Activated CD4-positive, alpha-beta memory T cell treated with anti-CD3 and anti-CD28 coated beads, Interleukin-2, amount 10 ng/mL, durations not matched to agents 7 days and 5 days (primary cell): ENCODE measurements at regions not wholly inside any gene's neighbourhood (a gene's known extent, or its start where the extent isn't known, plus 50 kb on each side); places are given as distances from the start of the nearest gene placed in this dataset.

Source experiments
- CTCF ChIA-PET: fragments of 350-600 bp; sonication (Branson Sonifier 250); formaldehyde crosslinking; loops from one replicate; lab custom pipeline; 2021; ENCODE audit warnings: antibody characterized with exemption, inconsistent platforms; lab: Charles Lee
- POLR2A ChIA-PET: fragments of 350-600 bp; sonication (Branson Sonifier 250); formaldehyde crosslinking; loops from one replicate; lab custom pipeline; 2021; ENCODE audit warnings: antibody characterized with exemption; lab: Charles Lee
- DNase-seq: peaks from one replicate; pipeline ENCODE4 v3.0.0-alpha.2; 2020
- H3K27ac Mint-ChIP-seq: one replicate; pipeline ENCODE4 v1.8.0; 2021; ENCODE audit warnings: mild to moderate bottlenecking, mixed read lengths
- H3K27me3 Mint-ChIP-seq: one replicate; pipeline ENCODE4 v1.8.0; 2021; ENCODE audit warnings: mixed read lengths
- H3K36me3 Mint-ChIP-seq: one replicate; pipeline ENCODE4 v1.8.0; 2021; ENCODE audit warnings: low read depth, mixed read lengths
- H3K4me1 Mint-ChIP-seq: one replicate; pipeline ENCODE4 v1.8.0; 2021; ENCODE audit warnings: mixed read lengths
- H3K4me3 Mint-ChIP-seq: one replicate; pipeline ENCODE4 v1.8.0; 2021; ENCODE audit warnings: mild to moderate bottlenecking, mixed read lengths
- H3K9me3 Mint-ChIP-seq: one replicate; pipeline ENCODE4 v1.8.0; 2021; ENCODE audit warnings: mixed read lengths

GRCh38 chrX:46447384-46447783 is 97.8 kb downstream of the ZNF674 start:
- Mint-ChIP-seq H3K9me3 (no peaks in the 10 kb centered on the region), H3K4me1 (peaks cover 27% of the 10 kb centered on the region), H3K36me3 (peaks cover 28% of the 10 kb centered on the region), H3K27ac (peak overlapping the region; percentile 85), H3K27me3 (no peaks in the 10 kb centered on the region), H3K4me3 (peak overlapping the region; percentile 81)
- CTCF ChIA-PET: no interaction called here
- DNase-seq: no peak
- POLR2A ChIA-PET: interaction anchor here (0.5 to 0.9 kb wide), 2 partner anchors 391 to 595 kb away, joined by 3 read pairs; no protein-coding TSS in a partner anchor

- Mint-ChIP-seq H3K9me3 (no peaks in the 10 kb centered on the region), H3K27me3 (no peaks in the 10 kb centered on the region), H3K27ac (peak overlapping the region; percentile 85), H3K36me3 (peaks cover 23% of the 10 kb centered on the region), H3K4me3 (peak overlapping the region; percentile 81), H3K4me1 (peaks cover 24% of the 10 kb centered on the region)
- CTCF ChIA-PET: no interaction called here
- POLR2A ChIA-PET: no interaction called here
- DNase-seq: peak; percentile 87
Observed at GRCh38 chrX:46446727-46447378, 98.4 kb downstream of the ZNF674 start.

GRCh38 chrX:46444011-46444410 is 101.2 kb downstream of the ZNF674 start:
- Mint-ChIP-seq H3K9me3 (no peaks in the 10 kb centered on the region), H3K27ac (no peak overlapping the region), H3K27me3 (no peaks in the 10 kb centered on the region), H3K4me3 (no peak overlapping the region), H3K36me3 (peaks cover 4% of the 10 kb centered on the region), H3K4me1 (peaks cover 18% of the 10 kb centered on the region)
- DNase-seq: no peak
- POLR2A ChIA-PET: no interaction called here
- CTCF ChIA-PET: no interaction called here

- no peak overlapping the region for H3K4me3 Mint-ChIP-seq
- H3K36me3 Mint-ChIP-seq: no peaks in the 10 kb centered on the region
- no peaks in the 10 kb centered on the region for H3K4me1 Mint-ChIP-seq
- no peak for DNase-seq
- H3K27ac Mint-ChIP-seq: no peak overlapping the region
- POLR2A ChIA-PET: no interaction called here
- no peaks in the 10 kb centered on the region for H3K27me3 Mint-ChIP-seq
- CTCF ChIA-PET: no interaction called here
- H3K9me3 Mint-ChIP-seq: no peaks in the 10 kb centered on the region
Observed at GRCh38 chrX:46436744-46437143, 108.5 kb downstream of the ZNF674 start.

GRCh38 chrX:46433892-46434291 is 111.3 kb downstream of the ZNF674 start:
- no peak for DNase-seq
- H3K27ac Mint-ChIP-seq: no peak overlapping the region
- H3K36me3 Mint-ChIP-seq: no peaks in the 10 kb centered on the region

GRCh38 chrX:46408553-46409407 is 136.4 kb downstream of the ZNF674 start:
- CTCF ChIA-PET: interaction anchor here (0.5 to 1.7 kb wide), 11 partner anchors 11 to 1085 kb away, joined by 3 to 9 read pairs (median 3); no protein-coding TSS in a partner anchor
- POLR2A ChIA-PET: no interaction called here

More at GRCh38 chrX:46433892-46434291, 111.3 kb downstream of the ZNF674 start:
- Mint-ChIP-seq H3K9me3 (no peaks in the 10 kb centered on the region), H3K27me3 (no peaks in the 10 kb centered on the region), H3K4me3 (no peak overlapping the region), H3K4me1 (no peaks in the 10 kb centered on the region)
- ChIA-PET CTCF (no interaction called here), POLR2A (no interaction called here)

GRCh38 chrX:46407753-46408130 is 137.5 kb downstream of the ZNF674 start:
- Mint-ChIP-seq H3K4me1 (peaks cover 3% of the 10 kb centered on the region), H3K36me3 (no peaks in the 10 kb centered on the region), H3K27ac (no peak overlapping the region), H3K9me3 (no peaks in the 10 kb centered on the region), H3K27me3 (no peaks in the 10 kb centered on the region), H3K4me3 (no peak overlapping the region)
- ChIA-PET CTCF (interaction anchor here (1.1 to 1.7 kb wide), 4 partner anchors 10 to 1084 kb away, joined by 3 to 9 read pairs (median 5); no protein-coding TSS in a partner anchor), POLR2A (no interaction called here)
- no peak for DNase-seq

More at GRCh38 chrX:46408553-46409407, 136.4 kb downstream of the ZNF674 start:
- Mint-ChIP-seq H3K9me3 (no peaks in the 10 kb centered on the region), H3K4me1 (peaks cover 3% of the 10 kb centered on the region), H3K27ac (no peak overlapping the region), H3K4me3 (no peak overlapping the region), H3K36me3 (no peaks in the 10 kb centered on the region), H3K27me3 (no peaks in the 10 kb centered on the region)
- peak; percentile 61 for DNase-seq

- no peaks in the 10 kb centered on the region for H3K9me3 Mint-ChIP-seq
- ChIA-PET CTCF (no interaction called here), POLR2A (no interaction called here)
- peaks cover 3% of the 10 kb centered on the region for H3K4me1 Mint-ChIP-seq
- H3K27ac Mint-ChIP-seq: no peak overlapping the region
- H3K36me3 Mint-ChIP-seq: no peaks in the 10 kb centered on the region
- no peak overlapping the region for H3K4me3 Mint-ChIP-seq
- H3K27me3 Mint-ChIP-seq: no peaks in the 10 kb centered on the region
- DNase-seq: no peak
Observed at GRCh38 chrX:46407036-46407752, 138.0 kb downstream of the ZNF674 start.

GRCh38 chrX:46404774-46405173 is 140.4 kb downstream of the ZNF674 start:
- H3K36me3 Mint-ChIP-seq: no peaks in the 10 kb centered on the region
- H3K9me3 Mint-ChIP-seq: peaks cover 2% of the 10 kb centered on the region
- H3K27me3 Mint-ChIP-seq: no peaks in the 10 kb centered on the region
- H3K4me3 Mint-ChIP-seq: no peak overlapping the region
- H3K4me1 Mint-ChIP-seq: peaks cover 3% of the 10 kb centered on the region
- ChIA-PET CTCF (interaction anchor here (1.2 kb wide), 1 partner anchor 29 kb away, joined by 5 read pairs; no protein-coding TSS in a partner anchor), POLR2A (no interaction called here)
- no peak overlapping the region for H3K27ac Mint-ChIP-seq
- DNase-seq: no peak

GRCh38 chrX:46400530-46401443 is 144.4 kb downstream of the ZNF674 start:
- H3K27ac Mint-ChIP-seq: no peak overlapping the region
- ChIA-PET POLR2A (no interaction called here), CTCF (no interaction called here)
- no peak overlapping the region for H3K4me3 Mint-ChIP-seq
- no peaks in the 10 kb centered on the region for H3K4me1 Mint-ChIP-seq
- H3K36me3 Mint-ChIP-seq: no peaks in the 10 kb centered on the region
- DNase-seq: no peak
- H3K27me3 Mint-ChIP-seq: no peaks in the 10 kb centered on the region
- peaks cover 2% of the 10 kb centered on the region for H3K9me3 Mint-ChIP-seq

- ChIA-PET POLR2A (no interaction called here), CTCF (no interaction called here)
- DNase-seq: no peak
- no peaks in the 10 kb centered on the region for H3K27me3 Mint-ChIP-seq
- H3K4me3 Mint-ChIP-seq: no peak overlapping the region
- H3K4me1 Mint-ChIP-seq: no peaks in the 10 kb centered on the region
- no peaks in the 10 kb centered on the region for H3K36me3 Mint-ChIP-seq
- no peak overlapping the region for H3K27ac Mint-ChIP-seq
- H3K9me3 Mint-ChIP-seq: peaks cover 2% of the 10 kb centered on the region
Observed at GRCh38 chrX:46398874-46399273, 146.3 kb downstream of the ZNF674 start.

GRCh38 chrX:46398126-46398525 is 147.1 kb downstream of the ZNF674 start:
- Mint-ChIP-seq H3K9me3 (peaks cover 2% of the 10 kb centered on the region), H3K27me3 (no peaks in the 10 kb centered on the region), H3K36me3 (no peaks in the 10 kb centered on the region), H3K27ac (no peak overlapping the region), H3K4me1 (no peaks in the 10 kb centered on the region), H3K4me3 (no peak overlapping the region)
- no peak for DNase-seq
- POLR2A ChIA-PET: no interaction called here
- CTCF ChIA-PET: interaction anchor here (0.7 kb wide), 1 partner anchor 10 kb away, joined by 3 read pairs; no protein-coding TSS in a partner anchor
